CD4-positive, alpha-beta T cell treated with Interleukin-4 for 4 hours (primary cell): ENCODE measurements at regions not wholly inside any gene's neighbourhood (a gene's known extent, or its start where the extent isn't known, plus 50 kb on each side); places are given as distances from the start of the nearest gene placed in this dataset.
"Not testable (repeated sequence)": the region's sequence is repeated elsewhere in the genome, so short reads cannot be mapped to it uniquely, and the experiment has no call there.

Experiments used
- DNase-seq: peaks from one replicate; pipeline ENCODE4 v3.0.0-alpha.2; 2020

DNA sequence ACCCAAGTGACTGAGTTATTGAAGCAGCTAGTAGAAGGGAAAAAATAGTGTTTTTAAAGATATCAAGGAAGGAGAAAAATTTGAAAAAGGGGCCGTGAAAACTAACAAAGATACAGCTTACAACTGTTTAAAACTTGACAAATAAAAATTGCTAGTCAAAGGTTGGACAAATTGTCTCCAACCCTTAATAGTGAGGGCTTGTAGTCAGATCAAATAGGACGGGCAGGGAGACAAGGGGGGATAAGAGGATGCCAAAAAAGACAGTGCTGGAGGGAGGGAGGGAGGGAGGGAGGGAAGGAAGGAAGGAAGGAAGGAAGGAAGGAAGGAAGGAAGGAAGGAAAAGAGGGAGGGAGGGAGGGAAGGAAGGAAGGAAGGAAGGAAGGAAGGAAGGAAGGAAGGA is 1825.8 kb upstream of the MIR17HG start:
- not testable (repeated sequence) for DNase-seq

DNA sequence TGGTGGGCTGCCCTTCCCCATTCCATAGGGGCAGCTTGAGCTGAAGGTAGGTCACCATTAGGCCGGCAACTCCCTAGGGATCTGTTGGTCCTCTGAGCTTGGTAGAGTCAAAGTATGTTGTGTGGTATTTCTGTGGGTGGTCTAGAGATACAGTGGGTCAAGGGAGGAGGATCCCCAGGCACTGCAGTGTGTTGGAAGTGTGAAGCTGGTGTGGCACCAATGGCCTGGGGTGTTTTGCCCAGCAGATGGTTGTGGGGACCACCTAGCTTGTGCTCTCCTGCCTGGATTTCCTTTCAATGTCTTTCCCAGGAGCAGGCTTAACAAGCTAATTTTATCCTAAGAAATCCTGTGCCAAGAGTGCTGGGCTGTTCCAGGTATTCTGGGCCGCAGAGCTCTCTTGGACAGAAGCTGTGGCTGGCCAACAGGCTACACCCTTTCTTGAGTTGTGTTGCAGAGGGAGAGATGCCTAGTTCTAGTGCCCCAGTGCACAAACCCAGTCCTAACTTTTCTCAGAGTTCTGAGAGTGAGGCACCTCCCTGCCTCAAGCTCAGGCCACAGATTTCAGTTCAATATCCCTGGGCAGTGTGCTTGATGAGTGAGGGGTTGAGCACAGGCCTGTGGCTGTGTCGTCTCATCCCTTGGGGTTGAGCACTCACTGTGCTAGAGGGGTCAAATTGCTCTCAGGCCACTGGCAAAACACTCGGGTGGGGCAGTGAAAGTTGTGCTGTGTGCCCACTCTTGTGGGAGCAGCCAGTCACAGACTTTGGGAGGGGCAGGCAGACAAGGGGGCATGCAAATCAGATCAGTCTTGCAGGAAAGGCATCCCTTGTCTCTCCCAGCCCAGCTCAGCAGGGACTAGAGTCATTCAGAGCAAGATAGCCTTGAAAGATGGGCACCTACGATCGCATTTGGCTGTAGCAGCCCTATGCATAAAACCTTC is 1806.1 kb upstream of the MIR17HG start:
- DNase-seq = no peak

- DNase-seq = no peak
Observed at GRCh38 chr13:89550938-89551337, 1796.5 kb upstream of the MIR17HG start.

- DNase-seq = no peak
Observed at GRCh38 chr13:89554801-89555200, 1792.7 kb upstream of the MIR17HG start.

DNA sequence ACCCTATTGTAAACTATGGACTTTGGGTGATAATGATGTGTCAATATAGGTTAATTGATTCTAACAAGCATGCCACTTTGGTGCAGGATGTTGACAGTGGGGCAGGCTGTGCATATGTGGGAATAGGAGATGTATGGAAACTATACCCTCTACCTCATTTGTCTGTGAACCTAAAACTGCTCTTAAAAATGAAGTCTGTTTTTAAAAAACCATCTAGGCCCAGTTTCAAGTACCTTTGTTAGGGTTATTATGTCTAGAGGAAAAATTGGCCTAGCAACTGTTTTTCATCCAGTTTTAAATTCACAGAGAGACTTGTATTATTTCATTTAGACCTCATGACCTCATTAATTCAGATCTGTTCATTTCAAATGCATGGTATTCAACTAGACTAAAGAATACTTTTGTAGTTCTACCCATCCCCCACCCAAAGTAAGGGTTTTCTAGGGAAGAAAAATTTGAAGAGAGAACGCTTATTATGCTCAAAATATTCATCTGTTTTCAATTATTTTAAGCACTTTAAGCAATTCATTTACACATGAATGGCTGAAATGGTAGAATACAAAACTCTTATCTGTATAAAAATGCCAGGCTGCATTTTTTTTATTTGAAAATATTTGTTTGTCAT is 1781.9 kb upstream of the MIR17HG start:
- no peak for DNase-seq

DNA sequence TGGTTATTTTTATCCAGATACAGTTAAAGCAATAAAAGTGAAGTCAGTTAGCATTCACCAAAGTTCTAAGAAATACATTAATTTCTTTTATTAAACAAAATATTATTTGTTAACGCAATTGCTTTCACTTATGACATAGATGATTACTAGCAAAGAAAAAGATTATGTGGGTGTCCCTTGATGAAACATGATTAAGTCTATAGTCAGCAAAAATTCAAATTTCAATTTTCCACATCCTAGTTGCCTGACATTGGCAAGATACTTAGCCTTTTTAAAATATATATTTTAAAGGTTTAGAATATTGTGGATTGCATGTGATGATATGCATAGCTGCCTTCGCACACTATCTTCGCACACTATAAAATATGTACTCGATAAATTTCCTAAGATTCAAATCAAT is 1780.5 kb upstream of the MIR17HG start:
- no peak for DNase-seq

DNA sequence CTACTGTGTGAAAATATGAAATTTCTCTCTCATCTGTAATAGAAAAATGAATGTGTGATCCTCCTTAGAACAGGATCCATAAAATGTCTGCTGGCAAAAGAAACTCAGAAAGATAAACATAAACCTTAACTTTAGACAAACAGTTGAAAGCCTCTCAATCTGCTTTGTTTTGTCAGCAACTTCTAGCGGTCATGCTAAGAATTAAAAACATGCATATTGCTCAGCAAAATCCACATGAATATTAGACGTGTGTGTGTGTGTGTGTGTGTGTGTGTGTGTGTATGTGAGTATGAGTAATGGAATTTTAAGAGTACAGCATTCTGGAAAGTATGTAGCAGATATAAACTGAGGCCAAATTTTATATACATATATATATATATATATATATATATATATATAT is 1779.2 kb upstream of the MIR17HG start:
- DNase-seq = no peak

- DNase-seq = no peak
Observed at GRCh38 chr13:89568746-89569145, 1778.7 kb upstream of the MIR17HG start.

DNA sequence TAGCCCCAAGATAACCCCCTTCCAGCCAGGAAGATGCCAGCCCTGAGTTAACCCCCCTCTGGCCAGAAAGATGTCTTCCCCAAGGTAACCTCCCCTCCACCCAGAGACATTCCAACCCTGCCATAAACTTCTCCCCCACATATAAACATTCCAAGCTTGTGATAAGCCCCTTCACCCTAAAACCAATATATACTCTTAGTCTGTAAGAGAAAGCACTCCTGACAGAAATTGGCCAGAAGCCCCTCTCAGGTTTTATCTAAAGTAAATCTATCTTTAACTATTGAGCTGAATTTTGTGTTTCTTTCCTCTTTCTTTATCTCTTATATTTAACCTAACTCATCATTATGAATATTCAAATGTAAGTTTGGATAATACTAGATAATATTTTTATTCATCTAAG is 1775.8 kb upstream of the MIR17HG start:
- no peak for DNase-seq

DNA sequence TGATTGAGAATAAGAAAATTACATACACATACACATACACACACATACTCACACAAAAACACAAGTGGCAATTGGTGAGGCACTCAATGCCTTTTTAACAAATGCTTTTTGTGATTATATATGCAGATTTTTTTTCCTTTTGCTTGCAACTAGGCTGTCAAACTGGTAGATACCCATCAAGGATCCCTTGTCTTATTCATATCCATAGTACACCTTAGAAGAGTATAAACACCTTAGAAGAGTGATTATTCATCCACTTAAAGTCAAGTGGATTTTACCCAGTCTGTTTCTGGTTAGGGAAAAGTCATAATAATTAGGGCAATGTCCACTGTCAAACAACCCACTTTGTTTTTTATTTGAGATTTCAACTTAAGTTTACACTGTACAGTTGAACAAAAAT is 1773.4 kb upstream of the MIR17HG start:
- DNase-seq = no peak

- no peak for DNase-seq
Observed at GRCh38 chr13:89577301-89577700, 1770.2 kb upstream of the MIR17HG start.

DNA sequence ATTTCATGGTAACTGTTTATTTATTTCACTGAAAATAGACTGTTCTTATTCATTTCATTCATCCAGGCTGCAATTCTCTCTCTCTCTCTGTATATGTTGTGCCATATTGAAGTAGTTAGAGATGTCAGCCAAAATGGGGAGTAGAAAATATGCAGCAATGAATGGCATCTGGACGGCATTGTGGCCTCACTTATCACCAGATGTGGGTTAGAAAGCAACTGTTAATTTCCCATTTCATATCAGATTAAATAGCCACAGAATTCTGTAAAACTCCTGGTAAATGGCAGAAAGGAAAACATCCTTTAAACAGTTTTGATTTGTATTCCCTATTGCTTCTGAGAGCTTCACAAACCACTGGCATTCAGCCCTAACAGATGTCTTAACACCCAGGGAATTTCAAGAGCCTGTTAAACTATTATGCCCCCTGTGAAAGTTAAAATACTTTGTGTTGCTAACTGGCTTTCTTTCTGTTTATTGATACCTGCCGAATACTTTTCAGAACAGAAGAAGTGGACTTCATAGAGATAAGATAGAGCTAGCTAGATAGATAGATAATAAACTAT is 1763.3 kb upstream of the MIR17HG start:
- no peak for DNase-seq

- DNase-seq = no peak
Observed at GRCh38 chr13:89602655-89603054, 1744.8 kb upstream of the MIR17HG start.

- DNase-seq = no peak
Observed at GRCh38 chr13:89603187-89603586, 1744.3 kb upstream of the MIR17HG start.

DNA sequence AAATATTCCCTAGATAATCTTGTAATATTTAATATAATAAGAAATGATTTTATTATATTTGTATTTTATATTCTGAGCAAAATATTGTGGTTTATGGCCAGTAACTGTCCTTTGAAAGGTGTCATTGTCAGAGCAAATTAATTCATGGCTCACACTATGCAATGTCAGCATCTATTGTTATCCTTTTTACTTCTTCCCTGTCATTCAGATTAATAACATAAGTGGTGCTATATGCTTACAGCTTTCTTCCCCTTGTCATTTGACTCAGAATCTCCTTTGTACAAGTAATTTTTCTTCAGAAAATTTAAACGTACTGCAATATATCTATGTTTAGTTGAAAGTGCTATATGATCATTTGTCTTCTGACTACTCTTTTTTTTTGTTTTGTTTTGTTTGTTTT is 1738.2 kb upstream of the MIR17HG start:
- DNase-seq = no peak

GRCh38 chr13:89610331-89610730 is 1737.2 kb upstream of the MIR17HG start:
- no peak for DNase-seq

- DNase-seq = no peak
Observed at GRCh38 chr13:89610881-89611280, 1736.6 kb upstream of the MIR17HG start.

- DNase-seq = no peak
Observed at GRCh38 chr13:89627996-89628395, 1719.5 kb upstream of the MIR17HG start.

DNA sequence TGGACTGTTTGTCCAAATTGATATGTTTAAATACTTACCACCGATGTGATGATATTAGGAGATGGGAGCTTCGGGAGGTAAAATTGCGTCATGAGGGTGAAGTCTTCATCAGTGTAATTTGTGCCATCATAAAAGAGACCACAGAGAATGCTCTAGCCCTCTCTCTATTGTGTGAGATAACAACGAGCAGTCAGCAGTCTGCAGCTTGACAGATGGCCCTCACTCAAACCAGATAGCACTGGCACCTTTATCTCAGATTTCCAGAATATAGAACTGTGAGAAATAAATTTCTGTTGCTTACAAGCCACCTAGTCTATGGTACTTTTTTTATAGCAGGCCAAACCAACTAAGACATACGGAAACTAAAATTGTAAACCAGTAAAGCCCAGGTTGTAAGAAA is 1718.9 kb upstream of the MIR17HG start:
- DNase-seq = no peak

DNA sequence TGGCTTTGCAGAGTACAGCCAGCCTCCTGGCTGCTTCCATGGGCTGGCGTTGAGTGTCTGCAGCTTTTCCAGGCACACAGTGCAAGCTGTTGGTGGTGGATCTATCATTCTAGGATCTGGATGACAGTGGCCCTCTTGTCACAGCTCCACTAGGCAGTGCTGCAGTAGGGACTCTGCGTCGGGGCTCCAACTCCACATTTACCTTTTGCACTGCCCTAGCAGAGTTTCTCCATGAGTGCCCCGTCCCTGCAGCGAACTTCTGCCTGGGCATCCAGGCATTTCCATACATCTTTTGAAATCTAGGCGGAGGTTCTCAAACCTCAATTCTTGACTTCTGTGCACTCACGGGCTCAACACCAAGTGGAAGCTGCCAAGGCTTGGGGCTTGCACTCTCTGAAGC is 1697.3 kb upstream of the MIR17HG start:
- no peak for DNase-seq

DNA sequence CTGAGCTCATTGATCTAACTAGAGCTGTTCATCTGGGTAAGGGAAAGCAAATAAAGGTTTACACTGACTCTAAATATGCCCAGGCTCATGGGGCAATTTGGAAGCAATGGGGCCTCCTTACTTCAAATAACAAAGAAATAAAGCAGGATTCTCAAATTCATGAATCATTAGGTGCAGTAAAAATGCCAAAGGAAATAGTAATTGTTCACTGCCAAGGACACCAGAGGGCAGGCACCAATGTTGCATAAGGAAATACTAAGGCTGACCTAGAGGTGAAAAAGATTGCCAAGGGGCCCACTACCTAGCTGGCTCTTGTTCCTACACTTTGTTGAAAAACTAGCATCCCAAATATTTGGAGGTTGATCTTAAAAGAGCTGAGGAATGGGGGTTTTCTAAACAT is 1686.7 kb upstream of the MIR17HG start:
- no peak for DNase-seq

GRCh38 chr13:89673789-89674311 is 1673.6 kb upstream of the MIR17HG start:
- DNase-seq = no peak

DNA sequence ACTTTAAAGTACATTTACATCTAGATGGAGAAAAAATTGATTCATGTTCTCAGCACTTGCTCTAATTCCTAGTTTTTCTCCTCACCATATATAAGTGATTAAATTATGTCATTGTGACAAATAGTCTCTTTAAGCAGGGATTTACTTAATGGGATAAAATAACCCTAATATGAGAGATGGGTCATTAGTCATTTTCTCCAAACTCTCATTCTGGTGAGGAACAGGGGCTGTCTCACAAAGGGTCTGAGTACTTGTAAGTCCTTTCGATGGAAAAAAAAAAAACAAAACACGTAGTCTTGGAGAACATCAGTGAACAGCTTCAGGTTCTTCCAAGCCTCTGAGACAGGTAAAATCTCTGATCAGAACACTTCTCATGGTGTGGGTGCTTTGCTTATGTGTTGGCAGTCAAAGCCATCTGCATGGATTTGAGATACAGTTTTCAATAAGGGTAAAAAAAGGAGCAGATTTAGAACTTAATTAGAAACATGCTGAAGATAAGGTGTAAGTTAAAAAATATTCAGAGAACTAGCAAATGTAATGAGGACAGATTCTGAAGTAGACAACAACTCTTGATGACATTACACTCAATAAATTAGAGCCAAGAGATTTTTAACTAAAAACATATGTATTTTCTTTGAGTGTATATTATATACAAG is 1668.9 kb upstream of the MIR17HG start:
- no peak for DNase-seq
